ENCODE measurements at regions not wholly inside any gene's neighbourhood (a gene's known extent, or its start where the extent isn't known, plus 50 kb on each side); places are given as distances from the start of the nearest gene placed in this dataset.
"Not testable (repeated sequence)": the region's sequence is repeated elsewhere in the genome, so short reads cannot be mapped to it uniquely, and the experiment has no call there.

DNA sequence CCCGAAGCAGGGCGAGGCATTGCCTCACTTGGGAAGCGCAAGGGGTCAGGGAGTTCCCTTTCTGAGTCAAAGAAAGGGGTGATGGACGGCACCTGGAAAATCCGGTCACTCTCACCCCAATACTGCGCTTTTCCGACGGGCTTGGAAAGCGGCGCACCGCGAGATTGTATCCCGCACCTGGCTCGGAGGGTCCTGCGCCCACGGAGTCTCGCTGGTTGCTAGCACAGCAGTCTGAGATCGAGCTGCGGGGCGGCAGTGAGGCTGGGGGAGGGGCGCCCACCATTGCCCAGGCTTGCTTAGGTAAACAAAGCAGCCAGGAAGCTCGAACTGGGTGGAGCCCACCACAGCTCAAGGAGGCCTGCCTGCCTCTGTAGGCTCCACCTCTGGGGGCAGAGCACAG, 310.0 kb downstream of the FOXO1 start:
- not testable (repeated sequence) for TF ChIP-seq POLR2AphosphoS5, CTCF, EP300, POLR2A (IDR thresholded peaks at IDR 0.05)
